SK-N-MC (cell line): ENCODE measurements at regions not wholly inside any gene's neighbourhood (a gene's known extent, or its start where the extent isn't known, plus 50 kb on each side); places are given as distances from the start of the nearest gene placed in this dataset.

Source experiments
- DNase-seq: peaks from one replicate; pipeline ENCODE4 v3.0.0-alpha.2; 2011; ENCODE audit warnings: low read depth, low spot score
- H3K27ac ChIP-seq: fragments of 200-600 bp; sonication (generic); 2 replicates; pipeline ENCODE4 v1.5.1; 2016; ENCODE audit warnings: mixed run types
- H3K36me3 ChIP-seq: fragments of 200-600 bp; sonication (generic); 2 replicates; pipeline ENCODE4 v1.6.1; 2017; ENCODE audit warnings: antibody characterized with exemption, low read length, mixed read lengths; ENCODE audit not compliant: insufficient read depth
- H3K4me3 ChIP-seq: fragments of 200-600 bp; sonication (generic); 2 replicates; pipeline ENCODE4 v1.5.1; 2016
- H3K9ac ChIP-seq: fragments of 200-600 bp; sonication (generic); 2 replicates; pipeline ENCODE4 v1.8.0; 2017; ENCODE audit warnings: mixed run types, mixed read lengths; ENCODE audit not compliant: insufficient read length
- H3K9me3 ChIP-seq: fragments of 200-600 bp; sonication (generic); 2 replicates; pipeline ENCODE4 v1.6.1; 2017; ENCODE audit warnings: low read depth, mild to moderate bottlenecking, antibody characterized with exemption, low read length, moderate library complexity, mixed read lengths
- EZH2 ChIP-seq: fragments of 200-600 bp; sonication (generic); IDR thresholded peaks from one replicate; pipeline ENCODE4 v1.6.1; 2017; ENCODE audit warnings: antibody characterized with exemption
- FOXP2 ChIP-seq: optimal IDR thresholded peaks from 2 replicates; pipeline ENCODE3; 2011; ENCODE audit warnings: mild to moderate bottlenecking, moderate library complexity; ENCODE audit not compliant: insufficient read depth; ENCODE audit errors: extremely low read length, control extremely low read depth
- POLR2AphosphoS5 ChIP-seq: IDR thresholded peaks from 2 replicates; pipeline ENCODE4 v1.6.1; 2012; ENCODE audit warnings: mild to moderate bottlenecking, low read depth, low read length, borderline replicate concordance

DNA sequence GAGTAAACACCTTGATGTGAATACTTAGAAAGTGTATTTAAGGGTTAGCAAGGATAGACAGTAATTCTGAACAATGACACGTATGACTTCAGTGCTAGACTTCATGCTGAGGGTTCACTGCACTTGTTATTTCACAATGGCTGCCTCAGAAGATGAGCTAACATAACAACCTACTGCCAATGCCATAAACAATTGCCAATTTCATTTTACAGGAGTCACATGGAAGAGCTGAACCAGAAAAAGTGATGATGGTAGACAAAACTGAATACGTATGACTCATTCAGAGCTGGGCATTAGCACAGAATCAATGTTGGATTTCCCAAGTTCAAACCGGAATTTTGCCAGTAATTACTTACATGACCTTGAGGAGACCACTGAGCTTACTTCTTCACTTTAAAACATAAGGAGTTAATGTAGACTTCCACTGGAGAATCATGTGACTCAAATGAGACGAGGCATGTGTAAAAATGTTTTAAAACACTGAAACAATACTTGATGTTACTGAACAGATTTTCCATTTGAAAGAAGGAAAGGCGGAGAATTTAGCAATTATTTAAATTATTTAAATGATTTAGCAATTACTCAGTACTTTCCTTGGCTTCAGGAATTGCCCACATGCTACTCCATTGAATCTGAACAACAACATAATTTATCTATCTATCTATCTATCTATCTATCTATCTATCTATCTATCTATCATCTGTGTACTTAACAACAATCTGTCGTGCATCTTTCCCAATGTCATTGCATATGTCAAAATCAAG is 868.5 kb upstream of the SLIT2 start:
- TF ChIP-seq FOXP2 (no peak), POLR2AphosphoS5 (no peak)
- Histone ChIP-seq H3K9me3 (no peaks in the 10 kb centered on the region), H3K27ac (no peak overlapping the region), H3K36me3 (no peaks in the 10 kb centered on the region), H3K9ac (no peak overlapping the region), H3K4me3 (no peak overlapping the region)
- DNase-seq: no peak

DNA sequence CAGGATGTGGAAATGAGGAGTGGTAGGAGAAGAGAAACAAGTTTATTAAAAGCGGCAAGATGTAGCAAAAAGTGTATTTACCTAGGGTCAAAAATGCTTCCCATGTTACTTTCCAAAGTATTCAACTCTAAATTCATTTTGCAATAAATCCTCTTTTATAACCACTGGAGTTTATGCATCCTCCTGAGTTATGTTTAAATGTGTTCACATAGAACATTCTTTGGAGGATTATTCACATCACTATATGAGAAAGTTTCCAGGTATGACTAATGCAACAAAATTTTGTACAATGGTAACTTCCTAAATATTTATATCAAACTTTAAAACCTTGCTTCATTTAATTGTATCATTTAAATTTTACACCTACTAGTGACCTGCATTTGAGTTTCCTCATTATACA is 870.6 kb upstream of the SLIT2 start:
- Histone ChIP-seq H3K4me3 (no peak overlapping the region), H3K27ac (no peak overlapping the region), H3K36me3 (no peaks in the 10 kb centered on the region), H3K9me3 (no peaks in the 10 kb centered on the region), H3K9ac (no peak overlapping the region)
- no peak for DNase-seq
- TF ChIP-seq FOXP2 (no peak), POLR2AphosphoS5 (no peak), EZH2 (no peak)

GRCh38 chr4:19380600-19380999 is 871.1 kb upstream of the SLIT2 start:
- Histone ChIP-seq H3K9ac (no peak overlapping the region), H3K4me3 (no peak overlapping the region), H3K36me3 (no peaks in the 10 kb centered on the region), H3K27ac (no peak overlapping the region), H3K9me3 (no peaks in the 10 kb centered on the region)
- DNase-seq: no peak
- TF ChIP-seq EZH2 (no peak), POLR2AphosphoS5 (no peak), FOXP2 (no peak)

DNA sequence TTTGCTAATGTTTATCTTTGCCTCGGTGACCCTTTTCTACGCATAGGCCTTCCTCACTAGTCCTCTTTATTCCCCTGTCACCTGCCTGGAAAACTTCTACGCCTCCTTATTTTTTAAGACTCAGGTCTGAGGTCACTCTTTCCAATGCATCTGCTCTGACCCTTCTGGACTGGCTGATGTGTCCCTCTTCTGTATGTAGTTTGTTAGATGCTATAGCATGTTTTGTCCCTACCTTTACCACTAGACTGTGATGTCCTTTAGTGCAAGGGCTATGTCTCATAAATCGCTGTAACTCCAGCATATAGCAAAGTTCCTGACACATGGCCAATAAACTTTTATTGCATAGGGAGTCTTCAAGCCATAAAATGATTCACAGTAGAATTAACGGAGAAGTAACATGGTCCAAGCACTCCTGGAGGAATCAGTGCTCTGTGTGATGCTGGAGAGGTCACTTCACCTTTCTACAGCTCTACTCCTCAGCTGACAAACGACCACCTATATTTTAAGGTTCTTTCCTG is 872.5 kb upstream of the SLIT2 start:
- no peak for DNase-seq
- no peak overlapping the region for H3K4me3 ChIP-seq
- H3K9ac ChIP-seq: no peak overlapping the region
- no peak for TF ChIP-seq FOXP2
- TF ChIP-seq POLR2AphosphoS5: no peak
- no peak for TF ChIP-seq EZH2
- no peaks in the 10 kb centered on the region for H3K9me3 ChIP-seq
- no peaks in the 10 kb centered on the region for H3K36me3 ChIP-seq
- H3K27ac ChIP-seq: no peak overlapping the region

DNA sequence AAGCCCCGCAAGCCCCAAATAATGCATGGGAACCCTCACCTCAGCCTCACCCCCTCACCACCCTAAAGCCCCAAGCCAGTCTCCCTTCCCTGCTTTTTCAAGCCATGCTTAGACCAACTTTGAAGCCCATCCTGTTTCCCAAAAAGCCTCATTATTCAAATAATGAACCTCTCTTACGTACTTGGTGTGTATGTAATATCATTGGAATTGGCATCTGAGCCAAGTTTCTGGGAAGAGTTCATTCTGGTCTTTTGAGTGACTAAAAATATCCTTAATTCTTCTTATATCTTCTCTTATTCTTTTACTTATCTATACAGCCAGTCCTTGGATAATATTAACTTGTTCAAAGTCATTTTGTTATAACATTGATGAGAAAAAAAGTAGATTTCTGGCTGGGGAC is 875.8 kb upstream of the SLIT2 start:
- no peaks in the 10 kb centered on the region for H3K9me3 ChIP-seq
- no peak for DNase-seq
- TF ChIP-seq POLR2AphosphoS5 (no peak), FOXP2 (no peak), EZH2 (no peak)
- H3K4me3 ChIP-seq: no peak overlapping the region
- no peaks in the 10 kb centered on the region for H3K36me3 ChIP-seq
- H3K9ac ChIP-seq: no peak overlapping the region
- H3K27ac ChIP-seq: no peak overlapping the region

- Histone ChIP-seq H3K9ac (no peak overlapping the region), H3K36me3 (no peaks in the 10 kb centered on the region), H3K9me3 (no peaks in the 10 kb centered on the region), H3K4me3 (no peak overlapping the region), H3K27ac (no peak overlapping the region)
- DNase-seq: no peak
- TF ChIP-seq EZH2 (no peak), FOXP2 (no peak), POLR2AphosphoS5 (no peak)
Measured at GRCh38 chr4:19375136-19375804, 876.4 kb upstream of the SLIT2 start.

GRCh38 chr4:19372390-19372789 is 879.3 kb upstream of the SLIT2 start:
- Histone ChIP-seq H3K9ac (no peak overlapping the region), H3K27ac (no peak overlapping the region), H3K9me3 (no peaks in the 10 kb centered on the region), H3K36me3 (no peaks in the 10 kb centered on the region), H3K4me3 (no peak overlapping the region)
- no peak for DNase-seq
- TF ChIP-seq POLR2AphosphoS5 (no peak), EZH2 (no peak), FOXP2 (no peak)

DNA sequence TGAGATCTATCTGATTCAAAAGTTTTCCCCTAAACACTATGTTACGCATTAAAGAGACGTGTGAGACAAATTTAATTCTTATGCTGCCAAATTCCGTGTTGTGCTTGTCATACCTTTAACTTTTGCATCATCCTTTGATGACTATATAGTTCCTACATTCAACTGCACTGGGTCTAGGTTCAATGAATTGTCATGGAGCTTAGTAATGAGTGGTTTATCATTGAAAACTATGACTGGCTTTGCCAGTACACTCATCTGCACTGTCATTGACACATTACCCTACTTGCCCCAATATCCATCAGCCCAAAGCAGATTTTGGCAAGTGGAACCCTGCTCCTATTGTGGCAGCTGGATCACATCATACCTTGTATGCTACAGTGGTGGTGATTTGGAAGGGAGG is 882.9 kb upstream of the SLIT2 start:
- Histone ChIP-seq H3K27ac (no peak overlapping the region), H3K9me3 (no peaks in the 10 kb centered on the region), H3K4me3 (no peak overlapping the region), H3K36me3 (no peaks in the 10 kb centered on the region), H3K9ac (no peak overlapping the region)
- TF ChIP-seq POLR2AphosphoS5: no peak
- no peak for TF ChIP-seq EZH2
- TF ChIP-seq FOXP2: no peak
- DNase-seq: no peak

- Histone ChIP-seq H3K9me3 (no peaks in the 10 kb centered on the region), H3K4me3 (no peak overlapping the region), H3K9ac (no peak overlapping the region), H3K36me3 (no peaks in the 10 kb centered on the region), H3K27ac (no peak overlapping the region)
- no peak for DNase-seq
- no peak for TF ChIP-seq FOXP2
- TF ChIP-seq EZH2: no peak
Measured at GRCh38 chr4:19366916-19367315, 884.8 kb upstream of the SLIT2 start.
